Sigmoid colon (tissue), 6 donors: ENCODE measurements at regions not wholly inside any gene's neighbourhood (a gene's known extent, or its start where the extent isn't known, plus 50 kb on each side); places are given as distances from the start of the nearest gene placed in this dataset.
"Not testable (repeated sequence)": the region's sequence is repeated elsewhere in the genome, so short reads cannot be mapped to it uniquely, and the experiment has no call there.

ENCODE experiments used
- DNase-seq: peaks from one replicate; pipeline ENCODE4 v3.0.0-alpha.2; 2019
- H3K27ac ChIP-seq, 4 donors: fragments of 200-600 bp; sonication (generic); one replicate each; pipeline ENCODE4 v1.5.1; 2016 to 2019; ENCODE audit warnings: mild to moderate bottlenecking in 1 of 4
- H3K27me3 ChIP-seq, 3 donors: fragments of 200-600 bp; sonication (generic); one replicate each; pipeline ENCODE4 v1.5.1; 2019; ENCODE audit warnings: mild to moderate bottlenecking in 1 of 3
- H3K36me3 ChIP-seq, 4 donors: fragments of 200-600 bp; sonication (generic); one replicate each; pipeline ENCODE4 v1.5.1; 2016 to 2019
- H3K4me1 ChIP-seq, 4 donors: fragments of 200-600 bp; sonication (generic); one replicate each; pipeline ENCODE4 v1.5.1; 2017 to 2019
- H3K4me3 ChIP-seq, 4 donors: fragments of 200-600 bp; sonication (generic); one replicate each; pipeline ENCODE4 v1.5.1; 2017 to 2019; ENCODE audit warnings: mild to moderate bottlenecking in 2 of 4, moderate library complexity in 1 of 4
- H3K9me3 ChIP-seq, 4 donors: fragments of 200-600 bp in 3 of 4; sonication (generic) in 3 of 4; one replicate each; pipeline versions ENCODE4 v1.5.1 to v1.6.1; 2013 to 2019
- CTCF ChIP-seq, 4 experiments: fragments of 450-650 bp in 3 of 4; fragments of 200-600 bp in 1 of 4; IDR thresholded peaks; one replicate each; pipeline ENCODE4 v1.5.1; 2016 to 2019; ENCODE audit warnings: antibody characterized with exemption in 4 of 4, mild to moderate bottlenecking in 3 of 4, moderate library complexity in 2 of 4
- EP300 ChIP-seq, 4 donors: sonication (generic); formaldehyde crosslinking; IDR thresholded peaks; one replicate each; pipeline ENCODE4 v1.6.1; 2017; ENCODE audit warnings: antibody characterized with exemption in 4 of 4
- POLR2A ChIP-seq, 2 donors: fragments of 450-650 bp; IDR thresholded peaks; one replicate each; pipeline ENCODE4 v1.6.1; 2016; ENCODE audit warnings: antibody characterized with exemption in 2 of 2, mild to moderate bottlenecking in 2 of 2, moderate library complexity in 2 of 2
- POLR2AphosphoS5 ChIP-seq, 4 donors: sonication (generic); formaldehyde crosslinking; IDR thresholded peaks; one replicate each; pipeline ENCODE4 v1.6.1; 2017; ENCODE audit warnings: antibody characterized with exemption in 4 of 4
- WGBS, 2 donors: extraction: QIAGEN DNeasy Blood & Tissue Kit; methylation state at CpG; one replicate each; pipeline ENCODE4 v1.1.7; 2013; 5-methylcytosine and 5-hydroxymethylcytosine counted together
- intact Hi-C: fragments of 100-400 bp; cut with DNase I; formaldehyde crosslinking; loops from one replicate; pipeline ENCODE4 v1.15.1; 2023
- donor health status: healthy with polysubstance abuse.
- donor health status: healthy.

- H3K9me3 ChIP-seq, result no peaks in the 10 kb centered on the region
- no peak for TF ChIP-seq CTCF (IDR thresholded peaks at IDR 0.05)
- no peak for TF ChIP-seq EP300 (IDR thresholded peaks at IDR 0.05)
- TF ChIP-seq POLR2A (IDR thresholded peaks at IDR 0.05), result no peak
- no peak for TF ChIP-seq POLR2AphosphoS5 (IDR thresholded peaks at IDR 0.05)
- no peaks in the 10 kb centered on the region for H3K27me3 ChIP-seq
- no peak for DNase-seq
- no peaks in the 10 kb centered on the region for H3K4me1 ChIP-seq
- H3K36me3 ChIP-seq, result no peaks in the 10 kb centered on the region
- no peak overlapping the region for H3K27ac ChIP-seq
- intact Hi-C loops, result no loop called here
- no peak overlapping the region for H3K4me3 ChIP-seq
Observed at GRCh38 chrX:109140463-109140862, 341.4 kb downstream of the GUCY2F start.

GRCh38 chrX:109134777-109135176 is 347.1 kb downstream of the GUCY2F start:
- Histone ChIP-seq H3K4me1 (no peaks in the 10 kb centered on the region), H3K27me3 (no peaks in the 10 kb centered on the region), H3K27ac (no peak overlapping the region), H3K36me3 (no peaks in the 10 kb centered on the region), H3K4me3 (no peak overlapping the region), H3K9me3 (no peaks in the 10 kb centered on the region)
- DNase-seq, result no peak
- TF ChIP-seq EP300 (IDR thresholded peaks at IDR 0.05) (no peak), POLR2AphosphoS5 (IDR thresholded peaks at IDR 0.05) (no peak), CTCF (IDR thresholded peaks at IDR 0.05) (no peak), POLR2A (IDR thresholded peaks at IDR 0.05) (no peak)
- intact Hi-C loops, result no loop called here

- Histone ChIP-seq H3K4me3 (no peak overlapping the region), H3K4me1 (no peaks in the 10 kb centered on the region), H3K36me3 (no peaks in the 10 kb centered on the region), H3K27me3 (no peaks in the 10 kb centered on the region), H3K27ac (no peak overlapping the region), H3K9me3 (no peaks in the 10 kb centered on the region)
- 87 to 91% methylated on average over 3 of the region's 3 CpGs for WGBS, 2 donors
- TF ChIP-seq EP300 (IDR thresholded peaks at IDR 0.05), result no peak
- TF ChIP-seq POLR2AphosphoS5 (IDR thresholded peaks at IDR 0.05), result no peak
- TF ChIP-seq CTCF (IDR thresholded peaks at IDR 0.05), result no peak
- DNase-seq, result no peak
- intact Hi-C loops, result no loop called here
Observed at GRCh38 chrX:109125304-109125703, 356.6 kb downstream of the GUCY2F start.

- H3K9me3 ChIP-seq, result no peaks in the 10 kb centered on the region
- H3K36me3 ChIP-seq, result no peaks in the 10 kb centered on the region
- DNase-seq, result peak; percentile 30
- WGBS, 2 donors, result 82 to 90% methylated on average over 4 of the region's 4 CpGs
- no peak overlapping the region for H3K27ac ChIP-seq
- H3K4me3 ChIP-seq, result no peak overlapping the region
- intact Hi-C loops, result no loop called here
- H3K27me3 ChIP-seq, result no peaks in the 10 kb centered on the region
- no peak for TF ChIP-seq POLR2A (IDR thresholded peaks at IDR 0.05)
- no peak for TF ChIP-seq POLR2AphosphoS5 (IDR thresholded peaks at IDR 0.05)
- no peak for TF ChIP-seq CTCF (IDR thresholded peaks at IDR 0.05)
- no peak for TF ChIP-seq EP300 (IDR thresholded peaks at IDR 0.05)
- H3K4me1 ChIP-seq, result no peaks in the 10 kb centered on the region
Observed at GRCh38 chrX:109089359-109089758, 353.0 kb upstream of the IRS4 start.

- H3K9me3 ChIP-seq, result no peaks in the 10 kb centered on the region
- H3K27me3 ChIP-seq, result no peaks in the 10 kb centered on the region
- no peak for DNase-seq
- H3K36me3 ChIP-seq, result no peaks in the 10 kb centered on the region
- no peaks in the 10 kb centered on the region for H3K4me1 ChIP-seq
- intact Hi-C loops, result no loop called here
- TF ChIP-seq EP300 (IDR thresholded peaks at IDR 0.05) (no peak), CTCF (IDR thresholded peaks at IDR 0.05) (no peak), POLR2AphosphoS5 (IDR thresholded peaks at IDR 0.05) (no peak), POLR2A (IDR thresholded peaks at IDR 0.05) (no peak)
- H3K27ac ChIP-seq, result no peak overlapping the region
- 22 to 63% methylated on average over 1 of the region's 1 CpG for WGBS, 2 donors
- no peak overlapping the region for H3K4me3 ChIP-seq
Observed at GRCh38 chrX:109077788-109078187, 341.4 kb upstream of the IRS4 start.

GRCh38 chrX:109054181-109054581 is 317.8 kb upstream of the IRS4 start:
- H3K36me3 ChIP-seq, H3K27ac ChIP-seq, H3K4me1 ChIP-seq, intact Hi-C loops, H3K9me3 ChIP-seq, H3K4me3 ChIP-seq, H3K27me3 ChIP-seq, DNase-seq: not testable (repeated sequence)
- WGBS, 2 donors, result 78 to 86% methylated on average over 27 of the region's 27 CpGs
